Mesodermal cell (in vitro differentiated cells): ENCODE measurements at regions not wholly inside any gene's neighbourhood (a gene's known extent, or its start where the extent isn't known, plus 50 kb on each side); places are given as distances from the start of the nearest gene placed in this dataset.

ENCODE experiments used
- H3K27ac ChIP-seq: 2 replicates; pipeline ENCODE4 v1.7.0; 2013; ENCODE audit warnings: mild to moderate bottlenecking, low read depth, low read length, moderate library complexity; ENCODE audit not compliant: severe bottlenecking
- H3K36me3 ChIP-seq: 2 replicates; pipeline ENCODE4 v1.7.1; 2013; ENCODE audit warnings: mild to moderate bottlenecking, low read length, moderate library complexity; ENCODE audit not compliant: control insufficient read depth, insufficient read depth
- H3K4me1 ChIP-seq: one replicate; pipeline ENCODE4 v1.7.1; 2013; ENCODE audit warnings: mild to moderate bottlenecking, low read length; ENCODE audit not compliant: insufficient read depth, control insufficient read depth, poor library complexity, severe bottlenecking
- H3K4me3 ChIP-seq: 2 replicates; pipeline ENCODE4 v1.7.0; 2013; ENCODE audit warnings: low read length, control low read depth, mild to moderate bottlenecking; ENCODE audit not compliant: insufficient read depth, poor library complexity, severe bottlenecking; ENCODE audit errors: extremely low read depth
- H3K9me3 ChIP-seq: 2 replicates; pipeline ENCODE4 v1.7.1; 2013; ENCODE audit warnings: mild to moderate bottlenecking, low read length, moderate library complexity; ENCODE audit not compliant: control insufficient read depth
- WGBS, 2 experiments: methylation state at CpG; one replicate each; pipeline ENCODE4 v1.1.5; 2013; ENCODE audit warnings: missing lambda C conversion rate in 2 of 2; ENCODE audit not compliant: insufficient coverage in 2 of 2; 5-methylcytosine and 5-hydroxymethylcytosine counted together

- Histone ChIP-seq H3K27ac (no peak overlapping the region), H3K4me1 (no peaks in the 10 kb centered on the region), H3K36me3 (no peaks in the 10 kb centered on the region), H3K9me3 (no peaks in the 10 kb centered on the region), H3K4me3 (no peak overlapping the region)
- 91 to 93% methylated on average over 8 of the region's 8 CpGs for WGBS, 2 experiments
These were observed 165.8 kb downstream of the GADD45G start for GRCh38 chr9:89770531-89771174.

GRCh38 chr9:89771205-89771604 lies 166.4 kb downstream of the GADD45G start:
- H3K4me1 ChIP-seq: no peaks in the 10 kb centered on the region
- H3K36me3 ChIP-seq: no peaks in the 10 kb centered on the region
- 89 to 93% methylated on average over 4 of the region's 4 CpGs for WGBS, 2 experiments
- H3K27ac ChIP-seq: no peak overlapping the region
- H3K9me3 ChIP-seq: no peaks in the 10 kb centered on the region
- H3K4me3 ChIP-seq: no peak overlapping the region

- Histone ChIP-seq H3K9me3 (no peaks in the 10 kb centered on the region), H3K4me3 (no peak overlapping the region), H3K4me1 (no peaks in the 10 kb centered on the region), H3K36me3 (no peaks in the 10 kb centered on the region), H3K27ac (no peak overlapping the region)
- WGBS, 2 experiments: 78 to 80% methylated on average over 6 to 8 of the region's 8 CpGs
These were observed 168.4 kb downstream of the GADD45G start for GRCh38 chr9:89773170-89773569.

GRCh38 chr9:89774858-89775370 lies 170.1 kb downstream of the GADD45G start:
- H3K4me1 ChIP-seq: no peaks in the 10 kb centered on the region
- 94 to 97% methylated on average over 5 to 6 of the region's 7 CpGs for WGBS, 2 experiments
- H3K27ac ChIP-seq: no peak overlapping the region
- H3K36me3 ChIP-seq: no peaks in the 10 kb centered on the region
- H3K9me3 ChIP-seq: no peaks in the 10 kb centered on the region
- no peak overlapping the region for H3K4me3 ChIP-seq

GRCh38 chr9:89775641-89776040 lies 170.8 kb downstream of the GADD45G start:
- Histone ChIP-seq H3K4me1 (no peaks in the 10 kb centered on the region), H3K9me3 (no peaks in the 10 kb centered on the region), H3K36me3 (no peaks in the 10 kb centered on the region), H3K4me3 (no peak overlapping the region), H3K27ac (no peak overlapping the region)
- 88 to 100% methylated on average over 1 to 4 of the region's 6 CpGs for WGBS, 2 experiments

GRCh38 chr9:89776795-89777525 lies 172.1 kb downstream of the GADD45G start:
- Histone ChIP-seq H3K36me3 (no peaks in the 10 kb centered on the region), H3K4me3 (no peak overlapping the region), H3K9me3 (no peaks in the 10 kb centered on the region), H3K27ac (no peak overlapping the region), H3K4me1 (peaks cover 4% of the 10 kb centered on the region)
- 80 to 90% methylated on average over 7 to 10 of the region's 11 CpGs for WGBS, 2 experiments

GRCh38 chr9:89777544-89777943 lies 172.7 kb downstream of the GADD45G start:
- 78 to 95% methylated on average over 3 to 5 of the region's 6 CpGs for WGBS, 2 experiments

GRCh38 chr9:89778100-89779090 lies 173.6 kb downstream of the GADD45G start:
- no peak overlapping the region for H3K4me3 ChIP-seq
- peak overlapping the region; percentile 63 for H3K27ac ChIP-seq

More at GRCh38 chr9:89777544-89777943, 172.7 kb downstream of the GADD45G start:
- Histone ChIP-seq H3K27ac (no peak overlapping the region), H3K36me3 (no peaks in the 10 kb centered on the region), H3K4me3 (no peak overlapping the region), H3K9me3 (no peaks in the 10 kb centered on the region), H3K4me1 (peaks cover 6% of the 10 kb centered on the region)

GRCh38 chr9:89779405-89780203 lies 174.8 kb downstream of the GADD45G start:
- 80% methylated on average over 1 of the region's 7 CpGs; no CpG with 5 or more reads in 1 of the 2 experiments for WGBS, 2 experiments
- H3K36me3 ChIP-seq: no peaks in the 10 kb centered on the region

More at GRCh38 chr9:89778100-89779090, 173.6 kb downstream of the GADD45G start:
- WGBS, 2 experiments: 95 to 96% methylated on average over 16 to 17 of the region's 22 CpGs
- Histone ChIP-seq H3K36me3 (no peaks in the 10 kb centered on the region), H3K4me1 (peaks cover 6% of the 10 kb centered on the region), H3K9me3 (no peaks in the 10 kb centered on the region)

GRCh38 chr9:89780959-89781358 lies 176.1 kb downstream of the GADD45G start:
- peaks cover 6% of the 10 kb centered on the region for H3K4me1 ChIP-seq
- H3K4me3 ChIP-seq: no peak overlapping the region
- no peaks in the 10 kb centered on the region for H3K9me3 ChIP-seq
- 87 to 90% methylated on average over 3 to 4 of the region's 4 CpGs for WGBS, 2 experiments
- no peak overlapping the region for H3K27ac ChIP-seq
- H3K36me3 ChIP-seq: no peaks in the 10 kb centered on the region

More at GRCh38 chr9:89779405-89780203, 174.8 kb downstream of the GADD45G start:
- Histone ChIP-seq H3K27ac (no peak overlapping the region), H3K4me1 (peaks cover 6% of the 10 kb centered on the region), H3K9me3 (no peaks in the 10 kb centered on the region), H3K4me3 (no peak overlapping the region)
